T-helper 2 cell (primary cell): ENCODE measurements at regions not wholly inside any gene's neighbourhood (a gene's known extent, or its start where the extent isn't known, plus 50 kb on each side); places are given as distances from the start of the nearest gene placed in this dataset.
"Not testable (repeated sequence)": the region's sequence is repeated elsewhere in the genome, so short reads cannot be mapped to it uniquely, and the experiment has no call there.

Source experiments
- DNase-seq, 5 experiments: peaks; one replicate each; pipeline versions ENCODE4 v3.0.0 to v3.0.0-alpha.2; 2012 to 2022

DNA sequence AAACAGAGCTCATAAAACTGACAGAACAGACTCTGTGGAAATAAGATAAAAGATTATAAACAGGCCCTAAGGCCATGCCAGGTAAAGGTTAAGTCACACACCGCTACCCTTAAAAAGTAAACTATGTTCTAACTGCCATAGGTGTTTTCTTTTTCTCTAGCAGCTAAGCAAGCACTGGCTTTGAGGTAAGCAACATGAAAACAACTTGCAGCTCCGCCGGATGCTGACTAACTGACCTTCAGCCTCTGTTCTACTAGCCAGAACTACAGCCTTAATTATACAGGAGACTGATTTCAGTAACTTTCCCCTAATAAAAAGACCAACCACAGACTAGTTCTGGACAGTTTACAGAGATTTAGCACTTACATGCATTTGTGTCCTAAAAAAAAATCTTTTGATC, 708.3 kb downstream of the CCSER2 start:
- no peak for DNase-seq

DNA sequence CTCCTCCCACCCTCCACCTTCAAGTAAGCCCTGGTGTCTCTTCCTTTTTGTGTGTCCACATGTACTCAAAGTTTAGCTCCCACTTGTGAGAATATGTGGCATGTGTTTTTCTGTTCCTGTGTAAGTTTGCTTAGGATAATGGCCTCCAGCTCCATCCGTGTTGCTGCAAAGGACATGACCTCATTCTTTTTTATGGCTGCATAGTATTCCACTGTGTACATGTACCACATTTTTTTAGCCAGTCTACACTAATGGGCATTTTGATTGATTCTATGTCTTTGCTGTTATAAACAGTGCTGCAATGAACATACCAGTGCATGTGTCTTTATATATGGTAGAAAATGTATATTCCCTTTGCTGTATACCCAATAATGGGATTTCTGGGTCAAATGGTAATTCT, 710.9 kb downstream of the CCSER2 start:
- DNase-seq, result no peak

DNA sequence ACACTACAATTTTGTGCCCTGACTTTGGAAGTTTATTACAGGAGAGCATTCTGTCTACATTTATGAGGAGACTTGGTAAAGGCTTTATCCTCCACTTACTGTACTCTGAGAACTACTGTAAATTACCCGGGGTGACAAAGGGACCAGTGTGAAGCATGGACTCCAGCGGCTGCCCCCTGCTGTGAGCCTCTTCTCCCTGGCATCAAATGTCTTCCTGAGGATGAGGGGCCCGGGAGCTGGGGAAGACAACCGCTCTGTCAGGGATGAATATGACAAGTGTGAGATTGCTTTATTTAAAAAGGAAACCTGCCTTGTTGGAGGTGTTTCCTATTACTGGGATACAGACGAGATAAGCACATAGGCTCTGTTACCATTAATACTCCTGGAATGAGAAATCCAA, 714.8 kb downstream of the CCSER2 start:
- no peak for DNase-seq

DNA sequence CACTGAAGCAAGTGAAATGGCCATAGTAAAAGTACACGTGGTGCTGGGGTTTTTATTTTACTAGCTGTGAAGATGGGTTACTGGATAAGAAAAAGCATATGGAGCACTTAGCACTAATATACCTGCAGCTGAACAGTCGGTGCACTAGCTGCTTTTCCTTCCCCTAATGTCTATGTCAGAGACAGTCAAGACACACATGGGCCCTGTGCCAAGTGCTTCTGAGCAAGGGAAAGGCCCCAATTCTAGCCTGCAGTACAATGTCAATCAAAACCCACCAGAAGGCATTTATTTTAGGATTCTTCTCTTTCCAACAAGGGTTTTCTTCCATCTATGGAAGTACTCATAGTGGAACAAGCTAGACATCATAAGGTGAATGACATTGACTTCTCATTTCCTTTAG, 716.7 kb downstream of the CCSER2 start:
- DNase-seq, result no peak

DNA sequence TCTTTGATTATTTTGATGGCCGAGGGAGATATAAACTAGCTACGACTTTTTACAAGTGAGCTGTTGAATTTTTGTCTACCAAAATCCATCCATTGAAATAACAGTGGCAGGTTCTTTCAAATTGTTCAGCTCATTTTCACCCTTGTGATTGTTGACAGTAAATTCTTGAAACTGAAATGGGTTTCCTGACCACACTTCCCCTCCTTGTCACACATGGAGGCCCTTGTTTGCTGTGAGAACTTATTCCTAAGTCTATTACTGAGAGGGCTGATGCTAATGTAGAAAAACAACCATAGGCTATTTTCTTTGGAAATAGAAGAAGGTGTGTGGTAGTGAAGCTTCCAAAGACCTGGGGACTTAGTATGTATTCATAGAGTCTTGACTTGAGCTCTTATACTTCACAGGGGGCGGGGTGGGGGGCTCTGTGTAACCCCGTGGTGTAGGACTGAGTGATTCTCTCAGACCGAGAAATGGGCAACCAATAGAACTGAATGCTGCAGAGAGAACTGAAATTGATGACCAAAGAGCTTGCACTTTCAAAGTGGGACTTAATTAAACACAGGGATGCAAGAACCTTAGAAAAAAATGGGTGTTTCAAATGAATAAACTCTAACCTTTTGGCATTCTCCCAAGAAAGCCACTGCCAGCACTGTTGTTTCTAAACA, 718.9 kb downstream of the CCSER2 start:
- DNase-seq, result no peak

DNA sequence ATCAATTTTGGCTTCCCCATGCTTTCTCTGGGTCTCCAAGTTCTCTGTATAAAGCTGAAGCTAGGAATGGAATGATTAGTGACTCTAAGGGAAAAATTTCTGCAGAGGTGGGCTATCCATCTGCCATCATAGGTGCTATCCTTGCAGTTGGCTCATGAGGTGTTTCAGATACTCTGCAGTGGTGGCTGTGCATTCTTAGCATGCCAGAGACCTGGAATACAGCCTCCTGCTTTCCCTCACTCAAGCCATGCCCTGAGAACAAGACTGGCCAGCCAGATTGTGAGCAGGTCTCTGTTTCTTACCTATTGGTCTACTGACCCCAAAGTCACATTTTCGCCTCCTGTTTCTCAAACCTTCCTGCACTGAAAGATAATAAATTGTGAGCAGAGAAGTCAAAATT, 719.6 kb downstream of the CCSER2 start:
- DNase-seq, result no peak

DNA sequence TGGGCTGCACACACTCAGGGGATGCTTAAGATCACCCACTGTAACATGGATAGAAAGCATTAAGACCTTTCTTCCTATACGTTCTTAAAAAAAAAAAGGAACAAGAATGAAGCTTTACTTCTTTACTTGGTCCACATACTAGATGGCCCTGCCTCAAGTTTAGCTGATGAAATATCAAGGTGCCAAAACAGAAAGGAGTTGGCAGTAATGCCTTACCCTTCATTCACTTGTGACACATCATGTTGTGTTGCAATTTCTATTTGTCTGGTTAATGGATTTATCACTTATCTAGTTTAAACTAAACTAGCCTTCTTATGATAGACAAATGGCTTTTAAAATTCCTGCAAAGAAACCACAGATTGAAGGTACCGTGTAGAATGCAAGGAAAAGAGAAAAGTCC, 720.3 kb downstream of the CCSER2 start:
- no peak for DNase-seq

DNA sequence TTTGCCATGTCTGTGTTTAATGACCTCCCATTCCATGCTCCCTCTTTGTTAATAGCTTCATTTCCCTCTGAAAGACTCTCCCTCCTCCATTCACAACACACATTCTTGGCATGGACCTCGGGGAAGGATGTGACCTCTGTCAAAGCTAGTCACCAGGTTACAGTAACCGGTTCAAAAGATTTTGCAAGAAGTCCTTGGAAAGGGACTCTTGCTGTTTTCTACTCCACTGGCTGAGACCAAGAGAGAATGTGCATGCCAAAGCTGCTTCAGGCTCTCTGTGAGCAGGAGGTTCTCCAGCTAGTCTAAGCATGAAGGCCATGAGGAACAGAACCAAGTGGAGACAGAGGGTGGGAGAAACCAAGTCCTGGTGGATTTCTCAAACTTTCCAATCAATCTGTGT, 732.6 kb downstream of the CCSER2 start:
- no peak for DNase-seq

DNA sequence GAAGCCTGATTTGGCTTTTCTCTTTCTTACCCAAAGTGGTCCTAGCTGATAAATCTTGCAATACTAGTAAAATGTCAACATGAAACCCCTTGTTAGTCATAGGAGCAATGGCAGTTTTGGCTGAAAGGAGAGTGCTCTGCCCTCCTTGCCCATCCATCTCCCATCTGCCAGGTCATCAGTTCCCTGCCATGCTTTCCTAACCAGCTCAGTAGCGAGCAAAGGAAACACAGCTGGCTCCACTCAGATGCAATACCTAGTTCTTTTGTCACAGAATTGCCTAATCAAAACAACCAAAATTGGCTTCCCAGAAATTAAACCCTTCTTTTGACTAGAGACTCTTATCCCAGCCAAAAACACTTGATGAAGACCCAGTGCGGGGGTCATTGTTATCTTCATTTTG, 733.0 kb downstream of the CCSER2 start:
- no peak for DNase-seq

DNA sequence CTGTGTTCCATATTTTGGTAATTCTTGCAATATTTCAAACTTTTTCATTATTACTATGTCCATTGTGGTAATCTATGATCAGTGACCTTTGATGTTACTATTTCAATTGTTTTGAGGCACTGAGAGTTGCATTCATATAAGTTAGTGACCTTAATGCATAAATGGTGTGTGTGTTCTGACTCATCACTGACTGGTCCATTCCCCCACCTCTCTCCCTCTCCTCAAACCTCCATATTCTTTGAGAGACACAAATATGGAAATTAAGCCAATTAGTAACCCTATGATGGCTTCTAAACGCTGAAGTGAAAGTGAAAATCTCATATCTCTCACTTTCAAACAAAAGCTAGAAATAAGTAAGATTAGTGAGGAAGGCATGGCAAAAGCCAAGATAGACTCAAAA, 739.6 kb downstream of the CCSER2 start:
- no peak for DNase-seq

DNA sequence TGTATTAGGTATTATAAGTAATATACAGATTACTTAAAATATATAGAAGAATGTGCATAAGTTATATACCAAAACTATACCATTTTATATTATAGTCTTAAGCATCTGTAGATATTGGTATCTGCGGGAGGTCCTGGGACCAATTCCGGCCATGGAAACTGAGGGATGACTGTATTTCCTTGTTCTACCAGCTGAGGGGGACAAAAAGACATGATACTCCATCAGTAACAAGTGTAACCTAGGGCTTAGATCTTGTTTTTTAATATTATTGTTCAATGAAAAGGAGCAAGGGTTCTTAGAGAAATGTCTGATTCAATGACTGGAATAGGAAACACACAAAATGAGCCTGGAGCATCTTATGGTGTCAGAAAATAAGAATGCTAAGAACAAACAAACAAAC, 752.5 kb downstream of the CCSER2 start:
- no peak for DNase-seq

DNA sequence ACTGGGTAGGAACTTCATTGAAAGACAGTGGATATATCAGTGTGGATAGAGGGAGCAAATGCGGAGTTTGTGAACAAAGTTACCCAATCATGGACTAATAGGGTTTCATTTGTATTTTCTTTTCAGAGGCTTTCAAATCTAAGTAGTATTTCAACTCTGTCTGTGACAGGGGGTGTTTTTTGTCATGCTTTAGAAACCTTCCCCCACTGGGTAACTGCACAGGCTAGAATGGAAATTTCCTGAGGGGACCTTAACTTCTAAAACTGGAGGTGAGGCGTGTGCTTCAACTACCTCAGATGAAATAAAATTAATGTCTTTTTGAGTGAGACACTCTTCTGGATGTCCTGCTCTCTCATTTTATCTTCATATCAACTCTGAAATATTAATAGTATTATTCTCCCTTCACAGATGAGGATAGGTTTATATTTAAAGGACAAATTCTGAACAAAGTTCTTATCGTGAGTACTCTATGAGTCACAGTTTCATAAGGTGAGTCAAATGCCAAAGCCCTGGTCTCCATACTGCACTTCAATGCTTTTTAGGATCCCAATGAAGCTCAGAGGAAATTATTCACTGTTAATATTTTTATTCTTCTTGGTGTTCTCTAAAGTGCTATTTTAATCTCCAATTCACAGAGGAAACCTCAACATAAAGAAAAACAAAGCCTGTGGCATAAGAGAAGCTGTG, 770.6 kb downstream of the CCSER2 start:
- DNase-seq, result no peak

DNA sequence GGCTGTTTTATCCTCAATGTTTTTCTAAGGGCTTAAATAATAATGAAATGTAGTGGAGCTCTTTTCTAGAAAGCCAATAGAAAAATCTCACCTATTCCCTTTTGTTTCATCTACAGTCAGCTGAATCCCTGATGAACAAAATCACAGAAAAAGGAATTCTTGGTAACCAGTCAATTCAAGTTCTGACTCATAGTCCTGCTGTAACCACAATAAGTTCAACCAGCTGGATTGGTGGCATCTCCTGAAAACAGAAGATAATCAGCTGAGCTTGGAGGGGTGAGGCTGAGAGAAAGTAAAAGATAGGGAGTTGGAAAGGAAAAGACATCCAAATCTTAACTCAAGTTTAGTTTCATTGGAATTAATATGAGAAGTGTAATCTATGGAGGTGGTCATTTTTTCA, 772.1 kb downstream of the CCSER2 start:
- no peak for DNase-seq

DNA sequence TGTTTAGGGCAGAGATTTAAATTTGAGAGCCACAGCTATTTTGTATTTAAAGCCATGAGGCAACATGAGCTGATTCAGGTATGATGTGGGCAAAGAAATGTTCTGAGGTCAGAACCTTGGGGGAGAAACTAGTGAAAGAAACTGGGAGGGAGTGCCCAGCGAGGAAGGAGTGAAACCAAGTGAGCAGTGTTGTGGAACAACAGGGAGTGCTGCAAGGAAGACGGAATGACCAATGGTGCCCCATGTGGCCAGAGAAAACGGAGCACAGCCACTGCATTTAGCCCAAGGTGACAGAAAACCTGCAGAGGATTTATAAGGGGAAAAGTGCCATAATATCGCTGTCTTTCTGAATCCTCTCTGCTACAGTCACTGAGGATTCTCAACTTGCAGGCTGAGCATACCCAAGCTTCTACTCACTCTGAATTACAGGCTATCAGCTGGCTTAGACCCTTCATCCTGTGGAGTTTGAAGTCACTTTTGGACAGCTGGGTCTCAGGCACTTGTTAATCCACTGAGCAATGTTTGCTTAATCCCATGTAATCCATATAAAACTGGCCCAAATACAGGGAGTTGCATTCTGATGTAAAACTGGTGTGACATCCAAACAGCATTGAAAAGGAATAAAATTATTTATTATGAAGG, 777.3 kb downstream of the CCSER2 start:
- DNase-seq, result no peak

DNA sequence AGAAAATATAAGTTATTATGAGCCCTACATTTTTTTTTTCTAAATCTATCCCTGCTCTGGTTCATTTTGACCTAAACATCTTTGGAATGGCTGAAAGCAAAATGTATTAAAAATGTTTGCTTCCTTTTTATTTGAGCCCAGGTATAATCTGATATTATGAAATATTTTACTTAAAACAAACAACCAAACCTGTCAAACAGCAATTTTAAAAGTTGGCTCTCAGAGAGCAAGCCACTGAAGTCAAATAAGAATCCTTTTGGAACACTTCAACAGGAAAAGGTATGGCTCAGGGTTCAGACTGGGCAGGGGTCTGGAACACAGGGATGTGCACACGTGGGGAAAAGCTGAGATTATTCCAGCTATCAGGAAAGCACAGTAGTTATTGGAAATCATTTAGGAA, 782.9 kb downstream of the CCSER2 start:
- no peak for DNase-seq

DNA sequence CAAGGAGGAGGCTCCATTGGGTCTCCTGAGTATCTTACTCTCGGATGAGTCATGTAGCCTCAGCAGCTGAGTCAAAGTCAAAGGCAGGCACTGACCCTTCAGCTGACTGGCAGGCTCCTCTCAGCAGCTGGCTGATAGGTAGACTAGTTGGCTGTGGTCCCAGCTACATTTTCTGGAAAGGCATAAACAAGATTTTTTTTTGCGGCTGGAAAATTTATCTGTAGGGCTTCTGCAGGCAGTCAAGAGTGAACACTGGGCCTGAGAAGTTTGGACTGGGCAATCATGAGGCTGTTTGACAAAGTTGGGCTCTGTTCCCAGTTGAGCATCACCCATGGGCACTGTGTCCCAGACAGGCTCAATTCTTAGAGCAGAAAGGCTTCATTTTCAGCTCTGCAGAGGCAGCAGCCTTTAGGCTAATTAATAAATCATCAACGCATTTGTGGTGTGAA, 796.2 kb downstream of the CCSER2 start:
- DNase-seq, result no peak

DNA sequence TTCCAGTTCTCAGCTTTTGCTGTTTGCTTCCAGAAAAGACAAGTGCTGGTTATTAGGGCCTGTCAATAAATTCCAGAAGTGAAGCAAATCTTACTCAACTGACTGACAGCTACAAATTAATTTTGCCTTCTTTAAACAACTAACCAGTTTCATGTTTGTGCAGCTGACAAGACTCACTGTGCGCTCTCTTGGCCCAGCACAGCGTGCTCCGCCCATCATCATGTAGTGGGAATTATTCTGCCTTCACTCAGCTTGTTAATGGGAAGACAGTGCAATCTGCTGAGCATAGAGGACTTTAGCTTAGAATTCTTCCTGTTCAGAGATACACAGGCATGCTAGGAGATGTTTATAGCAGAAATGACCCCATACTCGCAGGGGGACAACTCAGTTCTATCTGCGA, 808.9 kb downstream of the CCSER2 start:
- DNase-seq, result no peak

DNA sequence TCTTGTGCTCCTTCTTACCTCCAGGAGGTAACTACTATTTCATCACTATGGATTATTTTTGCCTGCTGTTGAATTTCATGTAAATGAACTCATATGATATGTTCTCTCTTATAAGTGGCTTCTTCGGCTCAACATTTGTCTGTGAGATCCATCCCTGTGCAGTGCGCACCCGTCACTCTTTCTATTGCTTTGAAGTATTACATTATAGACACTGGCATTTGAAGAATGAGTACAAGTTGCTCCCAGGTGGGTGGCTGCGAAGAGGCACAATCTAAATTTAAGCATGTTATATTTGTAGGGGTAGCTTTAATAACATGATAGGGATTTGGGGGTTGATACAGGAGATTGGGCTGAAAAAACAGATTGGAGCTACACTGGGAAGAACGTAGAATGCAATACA, 809.7 kb downstream of the CCSER2 start:
- DNase-seq, result no peak

DNA sequence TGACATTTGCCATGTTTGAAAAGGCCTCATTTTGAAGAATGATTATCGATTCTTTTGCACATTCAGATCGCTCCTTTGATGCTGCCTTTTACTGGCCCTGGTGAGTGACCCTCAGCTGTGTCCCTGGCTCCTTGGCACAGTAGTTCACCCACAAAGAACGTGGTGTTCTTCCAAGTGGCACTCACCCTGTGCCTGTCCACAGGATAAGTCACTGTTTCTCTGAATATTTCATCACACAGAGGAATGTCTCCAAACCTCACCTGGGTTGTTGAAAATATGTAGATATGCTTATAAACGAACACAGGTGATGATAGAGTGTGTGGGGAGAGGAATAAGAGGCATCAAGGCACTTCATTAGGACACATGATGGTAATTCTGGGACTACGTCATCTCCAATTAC, 810.7 kb downstream of the CCSER2 start:
- DNase-seq, result no peak

DNA sequence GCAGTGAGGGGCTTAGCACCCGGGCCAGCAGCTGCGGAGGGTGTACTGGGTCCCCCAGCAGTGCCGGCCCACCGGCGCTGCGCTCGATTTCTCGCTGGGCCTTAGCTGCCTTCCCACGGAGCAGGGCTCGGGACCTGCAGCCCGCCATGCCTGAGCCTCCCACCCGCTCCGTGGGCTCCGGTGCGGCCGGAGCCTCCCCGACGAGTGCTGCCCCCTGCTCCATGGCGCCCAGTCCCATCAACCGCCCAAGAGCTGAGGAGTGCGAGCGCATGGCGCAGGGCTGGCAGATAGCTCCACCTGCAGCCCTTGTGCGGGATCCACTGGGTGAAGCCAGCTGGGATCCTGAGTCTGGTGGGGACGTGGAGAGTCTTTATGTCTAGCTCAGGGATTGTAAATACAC, 813.1 kb downstream of the CCSER2 start:
- DNase-seq, result not testable (repeated sequence)

DNA sequence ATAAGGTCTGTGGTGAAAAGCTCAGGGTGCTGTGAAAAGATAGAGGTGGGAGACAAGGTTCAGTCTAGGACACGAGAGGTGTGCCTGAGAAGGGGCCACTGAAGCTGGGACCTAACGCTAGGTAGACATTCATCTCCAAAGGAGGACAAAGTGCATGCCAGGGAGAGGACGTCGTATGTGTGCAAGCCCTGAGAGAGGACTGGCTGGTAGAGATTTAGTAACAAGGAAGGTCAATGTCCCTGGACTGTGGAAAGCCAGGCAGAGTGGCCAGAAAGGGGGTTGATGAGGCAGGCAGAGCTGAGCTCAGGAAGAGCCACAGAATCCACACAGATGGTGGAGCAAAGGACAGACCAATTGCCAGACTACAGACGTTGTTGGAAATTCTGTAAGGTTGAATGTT, 817.6 kb downstream of the CCSER2 start:
- no peak for DNase-seq

DNA sequence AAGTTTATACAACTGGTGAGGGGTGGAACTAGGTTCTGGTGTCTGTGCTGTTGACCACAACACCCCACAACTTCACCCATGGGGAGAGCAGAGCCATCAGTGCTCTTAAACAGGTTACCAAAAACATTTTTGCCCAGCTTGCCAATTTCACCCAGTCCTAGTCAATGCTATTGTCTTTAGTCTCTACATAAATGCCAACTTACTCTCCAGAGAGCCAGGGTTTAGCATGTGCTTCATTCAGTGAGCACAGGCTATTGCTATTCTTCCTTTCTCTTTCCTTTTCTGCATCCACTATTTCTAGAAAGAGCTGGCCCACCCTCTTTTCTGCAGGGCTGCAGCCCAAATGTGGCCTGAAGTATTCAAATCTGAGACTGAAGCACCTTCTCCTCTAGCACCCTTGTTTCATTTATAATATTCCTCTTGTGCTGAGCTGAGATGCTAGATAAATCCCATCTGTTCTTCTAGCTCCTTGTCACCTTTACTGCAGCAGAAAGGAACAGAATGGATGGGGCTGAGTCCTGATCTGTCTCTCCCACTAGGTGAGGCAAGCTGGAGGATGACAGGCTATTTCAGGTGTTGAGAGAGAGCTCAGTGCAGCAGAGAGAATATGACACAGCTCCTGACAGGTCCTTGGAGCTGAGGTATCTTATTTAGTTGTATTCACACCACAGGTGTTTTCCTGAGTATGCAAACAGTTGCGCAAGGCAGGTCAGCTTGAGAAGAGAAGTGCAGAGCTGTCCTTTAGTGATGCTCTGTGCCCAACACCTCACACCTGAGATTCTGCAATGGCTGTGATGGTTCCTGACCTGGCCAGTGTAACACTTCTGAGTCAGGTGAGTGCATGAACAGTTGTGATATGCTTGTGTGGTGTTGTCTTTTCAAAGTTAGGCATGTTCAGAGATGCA, 819.2 kb downstream of the CCSER2 start:
- no peak for DNase-seq
